ENCODE measurements at regions not wholly inside any gene's neighbourhood (a gene's known extent, or its start where the extent isn't known, plus 50 kb on each side); places are given as distances from the start of the nearest gene placed in this dataset.

DNA sequence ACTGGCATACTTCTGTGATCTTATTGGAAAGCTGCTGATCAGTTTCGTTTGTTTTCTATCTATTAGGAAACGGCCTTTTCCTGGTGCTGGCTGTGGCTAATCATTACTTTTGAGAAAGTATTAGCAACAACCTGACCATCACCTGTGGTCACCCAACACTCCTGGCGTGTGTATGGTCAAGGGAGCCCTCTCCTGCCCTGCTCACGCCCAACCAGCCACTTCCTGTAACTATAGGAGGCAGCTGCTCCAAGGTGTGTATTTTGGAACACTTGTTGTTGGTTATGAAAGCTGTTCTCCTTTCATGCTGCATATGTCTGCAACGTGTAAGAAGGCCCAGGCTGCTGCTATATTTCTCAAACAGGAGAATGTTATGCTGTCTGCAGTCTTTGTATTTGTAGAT, 1582.8 kb downstream of the AACS start:
- TF ChIP-seq, protein P1, sequence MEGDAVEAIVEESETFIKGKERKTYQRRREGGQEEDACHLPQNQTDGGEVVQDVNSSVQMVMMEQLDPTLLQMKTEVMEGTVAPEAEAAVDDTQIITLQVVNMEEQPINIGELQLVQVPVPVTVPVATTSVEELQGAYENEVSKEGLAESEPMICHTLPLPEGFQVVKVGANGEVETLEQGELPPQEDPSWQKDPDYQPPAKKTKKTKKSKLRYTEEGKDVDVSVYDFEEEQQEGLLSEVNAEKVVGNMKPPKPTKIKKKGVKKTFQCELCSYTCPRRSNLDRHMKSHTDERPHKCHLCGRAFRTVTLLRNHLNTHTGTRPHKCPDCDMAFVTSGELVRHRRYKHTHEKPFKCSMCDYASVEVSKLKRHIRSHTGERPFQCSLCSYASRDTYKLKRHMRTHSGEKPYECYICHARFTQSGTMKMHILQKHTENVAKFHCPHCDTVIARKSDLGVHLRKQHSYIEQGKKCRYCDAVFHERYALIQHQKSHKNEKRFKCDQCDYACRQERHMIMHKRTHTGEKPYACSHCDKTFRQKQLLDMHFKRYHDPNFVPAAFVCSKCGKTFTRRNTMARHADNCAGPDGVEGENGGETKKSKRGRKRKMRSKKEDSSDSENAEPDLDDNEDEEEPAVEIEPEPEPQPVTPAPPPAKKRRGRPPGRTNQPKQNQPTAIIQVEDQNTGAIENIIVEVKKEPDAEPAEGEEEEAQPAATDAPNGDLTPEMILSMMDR (IDR thresholded peaks at IDR 0.05; ENCODE audit: control extremely low read depth in 1 of 3, insufficient read depth in 1 of 3, low read depth in 1 of 3, low read length in 3 of 3), result no peak
- TF ChIP-seq RAD21 (IDR thresholded peaks at IDR 0.05 in 1 of 2, conservative IDR thresholded peaks at IDR 0.05 in 1 of 2; ENCODE audit: low read depth in 2 of 2, low read length in 2 of 2) (no peak), BRCA1 (IDR thresholded peaks at IDR 0.05; ENCODE audit: low read depth, low read length) (no peak), CREB1 (IDR thresholded peaks at IDR 0.05) (no peak), RBBP5 (IDR thresholded peaks at IDR 0.05; ENCODE audit: borderline replicate concordance, low read depth, low read length) (no peak), SIRT6 (IDR thresholded peaks at IDR 0.05; ENCODE audit: low read length) (no peak), GTF2F1 (IDR thresholded peaks at IDR 0.05; ENCODE audit: borderline replicate concordance, low read depth, low read length) (no peak), POLR2A (IDR thresholded peaks at IDR 0.05; ENCODE audit: control extremely low read depth in 1 of 2, low read depth in 2 of 2, low read length in 2 of 2) (no peak), SAP30 (IDR thresholded peaks at IDR 0.05; ENCODE audit: insufficient read depth, insufficient replicate concordance, low read length) (no peak)
- TF ChIP-seq, protein P2, sequence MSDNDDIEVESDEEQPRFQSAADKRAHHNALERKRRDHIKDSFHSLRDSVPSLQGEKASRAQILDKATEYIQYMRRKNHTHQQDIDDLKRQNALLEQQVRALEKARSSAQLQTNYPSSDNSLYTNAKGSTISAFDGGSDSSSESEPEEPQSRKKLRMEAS (IDR thresholded peaks at IDR 0.05), result no peak
